Neuronal stem cell (in vitro differentiated cells): ENCODE measurements at regions not wholly inside any gene's neighbourhood (a gene's known extent, or its start where the extent isn't known, plus 50 kb on each side); places are given as distances from the start of the nearest gene placed in this dataset.

Source experiments
- DNase-seq: peaks from one replicate; pipeline ENCODE4 v3.0.0-alpha.2; 2013; ENCODE audit warnings: low spot score
- H2AFZ ChIP-seq: one replicate; pipeline ENCODE4 v1.6.1; 2013; ENCODE audit warnings: mild to moderate bottlenecking, low read length, inconsistent platforms
- H2AK5ac ChIP-seq: 2 replicates; pipeline ENCODE4 v1.6.1; 2013; ENCODE audit warnings: low read depth, mild to moderate bottlenecking, inconsistent platforms, low read length, moderate library complexity, mixed read lengths
- H2BK120ac ChIP-seq: 2 replicates; pipeline ENCODE4 v1.6.1; 2013; ENCODE audit warnings: low read depth, mild to moderate bottlenecking, inconsistent platforms, low read length, moderate library complexity, mixed read lengths
- H2BK12ac ChIP-seq: one replicate; pipeline ENCODE4 v1.6.1; 2013; ENCODE audit warnings: low read length, inconsistent platforms
- H2BK15ac ChIP-seq: 2 replicates; pipeline ENCODE4 v1.6.1; 2013; ENCODE audit warnings: mild to moderate bottlenecking, low read length, inconsistent platforms, mixed read lengths
- H2BK5ac ChIP-seq: one replicate; pipeline ENCODE4 v1.6.1; 2013; ENCODE audit warnings: inconsistent platforms, mild to moderate bottlenecking, low read length, moderate library complexity
- H3K14ac ChIP-seq: one replicate; pipeline ENCODE4 v1.6.1; 2013; ENCODE audit warnings: low read length, inconsistent platforms
- H3K18ac ChIP-seq: 2 replicates; pipeline ENCODE4 v1.6.1; 2013; ENCODE audit warnings: low read length, inconsistent platforms
- H3K23ac ChIP-seq: 2 replicates; pipeline ENCODE4 v1.6.1; 2013; ENCODE audit warnings: low read depth, mild to moderate bottlenecking, mixed read lengths, low read length, inconsistent platforms; ENCODE audit not compliant: poor library complexity
- H3K27ac ChIP-seq: replicated peaks from 3 replicates; pipeline ENCODE4 v1.5.1; 2013; ENCODE audit warnings: low read length, inconsistent platforms
- H3K27me3 ChIP-seq, 3 experiments: 2 replicates each; pipeline ENCODE4 v1.6.1; 2013; ENCODE audit warnings: low read length in 3 of 3, mild to moderate bottlenecking in 2 of 3, inconsistent platforms in 1 of 3, low read depth in 1 of 3, mixed read lengths in 1 of 3, moderate library complexity in 1 of 3; ENCODE audit not compliant: control insufficient read depth in 3 of 3, insufficient read depth in 3 of 3
- H3K36me3 ChIP-seq, 2 donors: replicated peaks in 1 of 2; 2 replicates each; pipeline ENCODE4 v1.6.1; 2013; ENCODE audit warnings: low read length in 2 of 2; ENCODE audit not compliant: control insufficient read depth in 2 of 2, insufficient read depth in 2 of 2
- H3K4ac ChIP-seq: 2 replicates; pipeline ENCODE4 v1.6.1; 2013; ENCODE audit warnings: inconsistent platforms, mild to moderate bottlenecking, low read length, moderate library complexity
- H3K4me1 ChIP-seq, 2 donors: 1 replicate in 1 of 2; 2 replicates in 1 of 2; pipeline ENCODE4 v1.6.1; 2013; ENCODE audit warnings: low read length in 2 of 2, low read depth in 1 of 2; ENCODE audit not compliant: control insufficient read depth in 2 of 2, insufficient read depth in 1 of 2
- H3K4me2 ChIP-seq: one replicate; pipeline ENCODE4 v1.6.1; 2013; ENCODE audit warnings: mild to moderate bottlenecking, low read length, inconsistent platforms; ENCODE audit not compliant: insufficient read depth, poor library complexity, severe bottlenecking
- H3K4me3 ChIP-seq, 2 donors: 2 replicates each; pipeline ENCODE4 v1.5.1; 2013; ENCODE audit warnings: low read length in 2 of 2, mild to moderate bottlenecking in 2 of 2, inconsistent platforms in 1 of 2, moderate library complexity in 1 of 2
- H3K79me1 ChIP-seq: one replicate; pipeline ENCODE4 v1.6.1; 2013; ENCODE audit warnings: low read depth, mild to moderate bottlenecking, inconsistent platforms, low read length, moderate library complexity
- H3K9ac ChIP-seq: one replicate; pipeline ENCODE4 v1.6.1; 2013; ENCODE audit warnings: mild to moderate bottlenecking, low read depth, low read length, inconsistent platforms; ENCODE audit not compliant: poor library complexity
- H3K9me3 ChIP-seq, 2 donors: replicated peaks in 1 of 2; 2 replicates each; pipeline versions ENCODE3 to v1.6.1; 2013; ENCODE audit warnings: low read length in 2 of 2, mild to moderate bottlenecking in 2 of 2, inconsistent platforms in 1 of 2, low read depth in 1 of 2, mixed read lengths in 1 of 2, moderate library complexity in 1 of 2; ENCODE audit not compliant: control insufficient read depth in 2 of 2, insufficient read depth in 1 of 2
- H4K8ac ChIP-seq: one replicate; pipeline ENCODE4 v1.6.1; 2013; ENCODE audit warnings: low read depth, mild to moderate bottlenecking, inconsistent platforms, low read length, moderate library complexity
- H4K91ac ChIP-seq: one replicate; pipeline ENCODE4 v1.6.1; 2013; ENCODE audit warnings: low read length, low read depth, mild to moderate bottlenecking, inconsistent platforms; ENCODE audit not compliant: poor library complexity
- WGBS, 2 donors: extraction: QIAGEN DNeasy Blood & Tissue Kit; methylation state at CpG; one replicate each; pipeline ENCODE4 v1.1.7; 2013; ENCODE audit warnings: missing lambda C conversion rate in 2 of 2, mixed read lengths in 1 of 2; ENCODE audit not compliant: insufficient read length in 2 of 2, insufficient replicate concordance in 1 of 2; ENCODE audit errors: extremely low coverage in 2 of 2; 5-methylcytosine and 5-hydroxymethylcytosine counted together

DNA sequence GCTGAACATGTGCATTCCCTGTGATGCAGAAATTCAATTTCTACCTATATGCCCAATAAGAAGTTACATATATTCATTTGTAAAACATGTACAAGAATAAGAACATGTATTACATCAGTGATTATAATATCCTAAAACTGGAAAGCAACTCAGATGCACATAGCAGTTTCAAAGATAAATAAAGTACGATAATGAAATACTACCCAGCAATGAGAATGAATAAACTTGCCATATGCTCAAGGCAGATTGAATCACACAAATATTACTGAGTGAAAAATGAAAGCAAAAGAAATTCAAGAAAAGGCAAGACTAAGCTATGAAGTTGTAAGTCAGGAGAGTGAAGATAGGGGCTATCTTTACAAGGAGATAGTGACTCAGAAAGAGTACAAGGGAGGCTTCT lies 345.3 kb upstream of the OR4E1 start:
- Histone ChIP-seq H4K8ac (no peak overlapping the region), H3K4me3 (no peak overlapping the region), H3K4ac (no peak overlapping the region), H2AFZ (no peak overlapping the region), H2BK5ac (no peak overlapping the region), H2BK120ac (no peak overlapping the region), H3K9me3 (no peaks in the 10 kb centered on the region), H3K36me3 (no peaks in the 10 kb centered on the region), H3K23ac (no peak overlapping the region), H3K27ac (no peak overlapping the region), H3K27me3 (no peaks in the 10 kb centered on the region), H4K91ac (no peak overlapping the region), H3K9ac (no peak overlapping the region), H3K79me1 (no peaks in the 10 kb centered on the region), H2BK15ac (no peak overlapping the region), H3K18ac (no peak overlapping the region), H2AK5ac (no peak overlapping the region), H3K14ac (no peak overlapping the region), H3K4me1 (peaks cover 0 to 1% of the 10 kb centered on the region in 2 donors), H3K4me2 (no peak overlapping the region), H2BK12ac (no peak overlapping the region)
- DNase-seq, result no peak
- WGBS, 2 donors, result no CpG with 5 or more reads among the region's 1 CpG

GRCh38 chr14:22012452-22012851 lies 338.8 kb upstream of the OR4E1 start:
- Histone ChIP-seq H4K8ac (no peak overlapping the region), H3K27ac (no peak overlapping the region), H2BK120ac (no peak overlapping the region), H2BK5ac (no peak overlapping the region), H3K14ac (no peak overlapping the region), H2BK15ac (no peak overlapping the region), H3K4me1 (peaks cover 0 to 2% of the 10 kb centered on the region in 2 donors), H3K23ac (no peak overlapping the region), H2AFZ (no peak overlapping the region), H3K36me3 (no peaks in the 10 kb centered on the region), H3K4ac (no peak overlapping the region), H3K4me2 (no peak overlapping the region), H3K9ac (peak overlapping the region; percentile 9), H2AK5ac (no peak overlapping the region), H3K79me1 (no peaks in the 10 kb centered on the region), H4K91ac (no peak overlapping the region), H3K27me3 (no peaks in the 10 kb centered on the region), H3K9me3 (no peaks in the 10 kb centered on the region), H3K18ac (peak overlapping the region; percentile 16), H3K4me3 (no peak overlapping the region), H2BK12ac (no peak overlapping the region)
- no CpG with 5 or more reads among the region's 3 CpGs for WGBS, 2 donors
- no peak for DNase-seq

GRCh38 chr14:22011253-22011642 lies 337.6 kb upstream of the OR4E1 start:
- Histone ChIP-seq H3K14ac (no peak overlapping the region), H4K91ac (no peak overlapping the region), H2AK5ac (no peak overlapping the region), H2AFZ (no peak overlapping the region), H3K4me2 (no peak overlapping the region), H3K27ac (no peak overlapping the region), H4K8ac (no peak overlapping the region), H3K79me1 (no peaks in the 10 kb centered on the region), H3K4me1 (peaks cover 0 to 2% of the 10 kb centered on the region in 2 donors), H2BK120ac (no peak overlapping the region), H3K4ac (no peak overlapping the region), H3K27me3 (no peaks in the 10 kb centered on the region), H2BK12ac (no peak overlapping the region), H3K9me3 (no peaks in the 10 kb centered on the region), H2BK15ac (no peak overlapping the region), H3K4me3 (no peak overlapping the region), H3K36me3 (no peaks in the 10 kb centered on the region), H2BK5ac (no peak overlapping the region), H3K18ac (no peak overlapping the region), H3K23ac (no peak overlapping the region), H3K9ac (no peak overlapping the region)
- WGBS, 2 donors, result no CpG with 5 or more reads among the region's 2 CpGs
- DNase-seq, result no peak

- H3K27me3 ChIP-seq, result no peaks in the 10 kb centered on the region
- H3K4me1 ChIP-seq, result peaks cover 0 to 2% of the 10 kb centered on the region in 2 donors
- DNase-seq, result no peak
- H3K23ac ChIP-seq, result no peak overlapping the region
- no peak overlapping the region for H4K8ac ChIP-seq
- H2AK5ac ChIP-seq, result no peak overlapping the region
- H2AFZ ChIP-seq, result no peak overlapping the region
- no CpG with 5 or more reads among the region's 2 CpGs for WGBS, 2 donors
- H2BK15ac ChIP-seq, result no peak overlapping the region
- no peak overlapping the region for H2BK120ac ChIP-seq
- no peak overlapping the region for H2BK5ac ChIP-seq
- no peak overlapping the region for H3K18ac ChIP-seq
- H3K14ac ChIP-seq, result no peak overlapping the region
- H3K36me3 ChIP-seq, result no peaks in the 10 kb centered on the region
- H3K9ac ChIP-seq, result no peak overlapping the region
- no peaks in the 10 kb centered on the region for H3K79me1 ChIP-seq
- H3K27ac ChIP-seq, result no peak overlapping the region
- no peak overlapping the region for H2BK12ac ChIP-seq
- H4K91ac ChIP-seq, result no peak overlapping the region
- H3K4ac ChIP-seq, result no peak overlapping the region
- no peak overlapping the region for H3K4me2 ChIP-seq
- no peak overlapping the region for H3K4me3 ChIP-seq
- no peaks in the 10 kb centered on the region for H3K9me3 ChIP-seq
Observed at GRCh38 chr14:22010545-22011252, 337.1 kb upstream of the OR4E1 start.
